Sigmoid colon (tissue), 6 donors: ENCODE measurements at regions not wholly inside any gene's neighbourhood (a gene's known extent, or its start where the extent isn't known, plus 50 kb on each side); places are given as distances from the start of the nearest gene placed in this dataset.

ENCODE experiments used
- DNase-seq: peaks from one replicate; pipeline ENCODE4 v3.0.0-alpha.2; 2019
- H3K27ac ChIP-seq, 4 donors: fragments of 200-600 bp; sonication (generic); one replicate each; pipeline ENCODE4 v1.5.1; 2016 to 2019; ENCODE audit warnings: mild to moderate bottlenecking in 1 of 4
- H3K27me3 ChIP-seq, 3 donors: fragments of 200-600 bp; sonication (generic); one replicate each; pipeline ENCODE4 v1.5.1; 2019; ENCODE audit warnings: mild to moderate bottlenecking in 1 of 3
- H3K36me3 ChIP-seq, 4 donors: fragments of 200-600 bp; sonication (generic); one replicate each; pipeline ENCODE4 v1.5.1; 2016 to 2019
- H3K4me1 ChIP-seq, 4 donors: fragments of 200-600 bp; sonication (generic); one replicate each; pipeline ENCODE4 v1.5.1; 2017 to 2019
- H3K4me3 ChIP-seq, 4 donors: fragments of 200-600 bp; sonication (generic); one replicate each; pipeline ENCODE4 v1.5.1; 2017 to 2019; ENCODE audit warnings: mild to moderate bottlenecking in 2 of 4, moderate library complexity in 1 of 4
- H3K9me3 ChIP-seq, 4 donors: fragments of 200-600 bp in 3 of 4; sonication (generic) in 3 of 4; one replicate each; pipeline versions ENCODE4 v1.5.1 to v1.6.1; 2013 to 2019
- EP300 ChIP-seq, 4 donors: sonication (generic); formaldehyde crosslinking; IDR thresholded peaks; one replicate each; pipeline ENCODE4 v1.6.1; 2017; ENCODE audit warnings: antibody characterized with exemption in 4 of 4
- POLR2A ChIP-seq, 2 donors: fragments of 450-650 bp; IDR thresholded peaks; one replicate each; pipeline ENCODE4 v1.6.1; 2016; ENCODE audit warnings: antibody characterized with exemption in 2 of 2, mild to moderate bottlenecking in 2 of 2, moderate library complexity in 2 of 2
- POLR2AphosphoS5 ChIP-seq, 4 donors: sonication (generic); formaldehyde crosslinking; IDR thresholded peaks; one replicate each; pipeline ENCODE4 v1.6.1; 2017; ENCODE audit warnings: antibody characterized with exemption in 4 of 4
- WGBS, 2 donors: extraction: QIAGEN DNeasy Blood & Tissue Kit; methylation state at CpG; one replicate each; pipeline ENCODE4 v1.1.7; 2013; 5-methylcytosine and 5-hydroxymethylcytosine counted together
- intact Hi-C: fragments of 100-400 bp; cut with DNase I; formaldehyde crosslinking; loops from one replicate; pipeline ENCODE4 v1.15.1; 2023
- TF ChIP-seq, protein P1 (sequence below), 4 experiments: fragments of 450-650 bp in 3 of 4; fragments of 200-600 bp in 1 of 4; IDR thresholded peaks; one replicate each; pipeline ENCODE4 v1.5.1; 2016 to 2019; ENCODE audit warnings: antibody characterized with exemption in 4 of 4, mild to moderate bottlenecking in 3 of 4, moderate library complexity in 2 of 4
- donor health status: healthy with polysubstance abuse.
- donor health status: healthy.

DNA sequence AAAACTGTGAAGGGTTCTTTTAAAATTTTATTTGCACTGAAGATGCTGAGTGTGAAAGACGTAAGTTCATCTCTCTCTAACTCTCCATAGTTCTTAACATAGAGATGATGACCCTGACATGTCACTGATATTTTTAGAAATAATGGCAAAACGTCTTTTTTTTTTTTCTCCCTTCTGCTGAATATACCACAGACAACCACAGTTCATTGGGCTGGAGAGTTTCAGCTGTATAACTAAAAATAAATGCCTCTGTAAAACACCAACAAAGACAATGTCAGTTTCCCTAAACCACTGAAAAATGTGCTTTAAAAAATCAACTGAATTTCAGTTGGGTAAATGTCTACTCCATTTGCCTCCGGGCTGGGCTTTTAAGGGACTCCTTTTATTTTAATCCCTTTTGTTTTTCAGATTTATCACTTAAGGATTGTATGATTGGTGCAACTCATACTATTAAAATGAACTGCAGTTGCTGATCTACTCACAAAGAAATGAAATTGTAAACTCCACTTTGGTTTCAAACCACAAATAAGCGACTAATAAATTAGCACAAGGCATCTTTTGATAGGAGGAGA, 830.9 kb upstream of the WWC1 start:
- Histone ChIP-seq H3K27me3 (no peaks in the 10 kb centered on the region), H3K36me3 (no peaks in the 10 kb centered on the region), H3K9me3 (no peaks in the 10 kb centered on the region), H3K4me3 (no peak overlapping the region), H3K4me1 (no peaks in the 10 kb centered on the region), H3K27ac (no peak overlapping the region)
- no peak for TF ChIP-seq POLR2A (IDR thresholded peaks at IDR 0.05)
- TF ChIP-seq, protein P1, sequence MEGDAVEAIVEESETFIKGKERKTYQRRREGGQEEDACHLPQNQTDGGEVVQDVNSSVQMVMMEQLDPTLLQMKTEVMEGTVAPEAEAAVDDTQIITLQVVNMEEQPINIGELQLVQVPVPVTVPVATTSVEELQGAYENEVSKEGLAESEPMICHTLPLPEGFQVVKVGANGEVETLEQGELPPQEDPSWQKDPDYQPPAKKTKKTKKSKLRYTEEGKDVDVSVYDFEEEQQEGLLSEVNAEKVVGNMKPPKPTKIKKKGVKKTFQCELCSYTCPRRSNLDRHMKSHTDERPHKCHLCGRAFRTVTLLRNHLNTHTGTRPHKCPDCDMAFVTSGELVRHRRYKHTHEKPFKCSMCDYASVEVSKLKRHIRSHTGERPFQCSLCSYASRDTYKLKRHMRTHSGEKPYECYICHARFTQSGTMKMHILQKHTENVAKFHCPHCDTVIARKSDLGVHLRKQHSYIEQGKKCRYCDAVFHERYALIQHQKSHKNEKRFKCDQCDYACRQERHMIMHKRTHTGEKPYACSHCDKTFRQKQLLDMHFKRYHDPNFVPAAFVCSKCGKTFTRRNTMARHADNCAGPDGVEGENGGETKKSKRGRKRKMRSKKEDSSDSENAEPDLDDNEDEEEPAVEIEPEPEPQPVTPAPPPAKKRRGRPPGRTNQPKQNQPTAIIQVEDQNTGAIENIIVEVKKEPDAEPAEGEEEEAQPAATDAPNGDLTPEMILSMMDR (IDR thresholded peaks at IDR 0.05): no peak
- no peak for TF ChIP-seq EP300 (IDR thresholded peaks at IDR 0.05)
- no peak for TF ChIP-seq POLR2AphosphoS5 (IDR thresholded peaks at IDR 0.05)
- 57% methylated on average over 4 of the region's 4 CpGs for WGBS, 2 donors
- no peak for DNase-seq
- intact Hi-C loops: no loop called here

DNA sequence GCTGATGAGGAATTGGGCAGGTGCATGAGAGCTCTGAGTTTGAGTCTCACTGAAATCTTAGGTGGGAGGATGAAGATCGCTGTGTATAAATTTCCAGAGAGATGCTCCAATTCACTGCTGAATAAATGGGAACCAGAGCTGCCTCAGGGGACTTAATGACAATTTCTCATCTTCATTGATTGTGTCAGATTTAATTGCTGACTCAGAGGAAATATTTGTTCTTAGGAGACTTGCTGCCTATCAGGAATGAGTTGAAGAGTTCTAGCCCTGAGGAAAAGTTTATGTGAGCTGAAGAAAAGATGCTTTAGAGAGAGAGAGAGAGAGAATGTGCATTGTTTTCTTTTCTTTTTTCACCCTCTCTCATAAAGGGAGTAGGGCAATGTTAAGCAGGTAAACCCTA, 827.5 kb upstream of the WWC1 start:
- H3K4me1 ChIP-seq: no peaks in the 10 kb centered on the region
- intact Hi-C loops: no loop called here
- DNase-seq: no peak
- H3K27me3 ChIP-seq: no peaks in the 10 kb centered on the region
- no peak for TF ChIP-seq POLR2AphosphoS5 (IDR thresholded peaks at IDR 0.05)
- TF ChIP-seq EP300 (IDR thresholded peaks at IDR 0.05): no peak
- TF ChIP-seq, protein P1 (IDR thresholded peaks at IDR 0.05): no peak
- no peak for TF ChIP-seq POLR2A (IDR thresholded peaks at IDR 0.05)
- no peaks in the 10 kb centered on the region for H3K9me3 ChIP-seq
- no peak overlapping the region for H3K4me3 ChIP-seq
- 92 to 95% methylated on average over 1 of the region's 1 CpG for WGBS, 2 donors
- H3K27ac ChIP-seq: no peak overlapping the region
- no peaks in the 10 kb centered on the region for H3K36me3 ChIP-seq

DNA sequence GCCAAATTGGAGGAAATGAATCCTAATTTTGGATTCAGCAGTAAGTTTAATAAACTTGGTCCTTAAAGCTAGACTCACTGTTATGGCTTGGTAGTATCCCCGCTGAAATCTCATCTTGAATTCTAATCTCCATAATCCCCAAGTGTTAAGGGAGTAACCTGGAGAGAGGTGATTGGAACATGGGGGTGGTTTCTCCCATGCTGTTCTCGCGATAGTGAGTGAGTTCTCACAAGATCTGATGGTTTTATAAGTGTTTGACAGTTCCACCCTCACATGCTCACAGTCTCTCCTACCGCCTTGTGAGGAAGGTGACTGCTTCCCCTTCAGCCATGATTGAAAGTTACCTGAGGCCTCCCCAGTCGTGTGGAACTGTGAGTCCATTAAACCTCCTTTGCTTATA, 824.5 kb upstream of the WWC1 start:
- Histone ChIP-seq H3K27me3 (no peaks in the 10 kb centered on the region), H3K36me3 (no peaks in the 10 kb centered on the region), H3K9me3 (no peaks in the 10 kb centered on the region), H3K4me3 (no peak overlapping the region), H3K4me1 (peaks cover 0 to 2% (median 0%) of the 10 kb centered on the region in 4 donors), H3K27ac (no peak overlapping the region)
- intact Hi-C loops: no loop called here
- TF ChIP-seq POLR2A (IDR thresholded peaks at IDR 0.05) (no peak), EP300 (IDR thresholded peaks at IDR 0.05) (no peak), POLR2AphosphoS5 (IDR thresholded peaks at IDR 0.05) (no peak)
- TF ChIP-seq, protein P1 (IDR thresholded peaks at IDR 0.05): no peak
- 65 to 78% methylated on average over 5 of the region's 5 CpGs for WGBS, 2 donors
- DNase-seq: no peak

DNA sequence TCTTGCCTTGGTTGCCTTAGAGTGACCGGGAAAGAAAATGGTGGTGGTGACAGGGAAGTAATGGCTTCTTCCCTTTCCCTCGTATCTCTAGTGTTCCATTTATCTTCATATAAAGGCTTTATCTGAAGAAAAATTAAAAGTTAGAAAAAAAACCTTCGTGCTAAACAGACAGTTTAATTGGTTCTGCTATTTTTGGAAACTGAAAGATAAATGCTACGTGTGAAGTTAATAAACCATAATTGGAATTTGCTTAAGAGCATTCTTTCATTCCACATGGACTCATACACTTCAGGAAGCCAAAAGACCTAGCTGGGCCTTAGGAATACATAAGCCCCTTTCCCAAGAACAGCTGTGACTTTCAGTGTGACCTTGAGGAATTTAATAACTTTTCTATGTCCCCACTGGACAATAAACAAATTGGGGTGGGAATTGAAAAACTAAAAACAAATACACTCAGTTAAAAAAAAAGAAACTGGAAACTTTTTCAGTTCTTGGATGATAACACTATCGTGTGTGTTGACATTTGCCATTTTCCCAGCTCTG, 818.8 kb upstream of the WWC1 start:
- intact Hi-C loops: no loop called here
- no peaks in the 10 kb centered on the region for H3K9me3 ChIP-seq
- H3K27ac ChIP-seq: no peak overlapping the region
- no peak for DNase-seq
- H3K27me3 ChIP-seq: no peaks in the 10 kb centered on the region
- WGBS, 2 donors: 54 to 69% methylated on average over 5 of the region's 5 CpGs
- TF ChIP-seq EP300 (IDR thresholded peaks at IDR 0.05): no peak
- TF ChIP-seq POLR2A (IDR thresholded peaks at IDR 0.05): no peak
- TF ChIP-seq POLR2AphosphoS5 (IDR thresholded peaks at IDR 0.05): no peak
- H3K4me3 ChIP-seq: no peak overlapping the region
- H3K4me1 ChIP-seq: peaks cover 0 to 8% (median 1%) of the 10 kb centered on the region in 4 donors
- H3K36me3 ChIP-seq: no peaks in the 10 kb centered on the region

DNA sequence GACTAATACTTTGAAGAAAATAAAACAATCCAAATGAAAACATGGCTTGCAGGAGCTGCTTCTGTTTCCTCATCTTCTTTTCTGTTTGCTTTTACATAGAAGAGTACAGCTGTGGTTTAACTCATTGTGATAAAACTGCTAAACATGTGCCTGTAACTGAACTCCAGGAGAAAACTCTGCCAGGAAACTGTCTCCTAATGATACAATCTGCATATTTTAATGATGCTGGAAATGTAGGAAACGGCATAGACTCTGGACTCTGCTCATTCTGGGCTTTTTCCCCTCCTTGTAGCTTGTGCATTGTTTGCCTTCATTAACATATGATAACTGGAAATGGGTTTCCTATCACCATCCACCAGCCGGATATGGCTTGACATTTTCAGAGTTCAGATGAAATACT, 813.3 kb upstream of the WWC1 start:
- TF ChIP-seq EP300 (IDR thresholded peaks at IDR 0.05): no peak
- TF ChIP-seq POLR2AphosphoS5 (IDR thresholded peaks at IDR 0.05): no peak
- TF ChIP-seq, protein P1 (IDR thresholded peaks at IDR 0.05): no peak
- whole genome bisulfite sequencing, 2 donors: 33 to 37% methylated on average over 2 of the region's 2 CpGs

More for the DNA sequence above, 813.3 kb upstream of the WWC1 start:
- Histone ChIP-seq H3K9me3 (no peaks in the 10 kb centered on the region), H3K4me3 (no peak overlapping the region), H3K4me1 (peaks cover 0 to 6% (median 0%) of the 10 kb centered on the region in 4 donors), H3K27ac (no peak overlapping the region), H3K36me3 (no peaks in the 10 kb centered on the region), H3K27me3 (no peaks in the 10 kb centered on the region)
- intact Hi-C loops: no loop called here
- DNase-seq: no peak
